Aorta (tissue), 5 donors: ENCODE measurements at regions not wholly inside any gene's neighbourhood (a gene's known extent, or its start where the extent isn't known, plus 50 kb on each side); places are given as distances from the start of the nearest gene placed in this dataset.

ENCODE experiments used
- ATAC-seq: fragments of 200-7000 bp; cut with Tn5 transposase; one replicate; pipeline ENCODE4 v1.9.1; 2022; ENCODE audit warnings: moderate library complexity; ENCODE audit not compliant: low FRiP score
- DNase-seq, 2 donors: peaks; one replicate each; pipeline ENCODE4 v3.0.0-alpha.2; 2020
- H3K27ac ChIP-seq, 2 donors: one replicate each; pipeline ENCODE4 v1.5.1; 2013; ENCODE audit warnings: low read length in 2 of 2, mild to moderate bottlenecking in 2 of 2, moderate library complexity in 2 of 2, control low read depth in 1 of 2, inconsistent platforms in 1 of 2, low read depth in 1 of 2
- H3K27me3 ChIP-seq, 2 donors: one replicate each; pipeline ENCODE4 v1.6.1; 2013; ENCODE audit warnings: control low read depth in 1 of 2, low read length in 1 of 2, mild to moderate bottlenecking in 1 of 2, moderate library complexity in 1 of 2; ENCODE audit not compliant: insufficient read depth in 2 of 2, control insufficient read depth in 1 of 2
- H3K36me3 ChIP-seq, 2 donors: one replicate each; pipeline ENCODE4 v1.6.1; 2013; ENCODE audit warnings: control low read depth in 1 of 2, low read length in 1 of 2, mild to moderate bottlenecking in 1 of 2; ENCODE audit not compliant: insufficient read depth in 2 of 2, control insufficient read depth in 1 of 2
- H3K4me1 ChIP-seq, 2 donors: one replicate each; pipeline ENCODE4 v1.6.1; 2013; ENCODE audit warnings: low read length in 2 of 2, control low read depth in 1 of 2, mild to moderate bottlenecking in 1 of 2, moderate library complexity in 1 of 2; ENCODE audit not compliant: insufficient read depth in 2 of 2, control insufficient read depth in 1 of 2
- H3K4me3 ChIP-seq, 2 donors: one replicate each; pipeline ENCODE4 v1.5.1; 2013; ENCODE audit warnings: low read length in 2 of 2, control low read depth in 1 of 2, mild to moderate bottlenecking in 1 of 2
- H3K9me3 ChIP-seq: one replicate; pipeline ENCODE4 v1.6.1; 2013; ENCODE audit warnings: mild to moderate bottlenecking, low read length; ENCODE audit not compliant: control insufficient read depth
- WGBS, 2 donors: extraction: QIAGEN DNeasy Blood & Tissue Kit; methylation state at CpG; one replicate each; pipeline ENCODE4 v1.1.7; 2013; 5-methylcytosine and 5-hydroxymethylcytosine counted together
- intact Hi-C, 2 donors: fragments of 100-400 bp; cut with DNase I; formaldehyde crosslinking; loops; one replicate each; pipeline versions ENCODE4 v1.14.2 to v1.15.0; 2022
- donor health status: healthy with polysubstance abuse.
- donor health status: Bipolar disorder and iron deficiency.
- donor health status: DM: no; HTN: no; CAD: no.
- donor health status: DM: no; HTN: no; CAD: no.
- donor health status: DM: yes; HTN: yes; CAD: no.

GRCh38 chr2:2930841-2931240, 446.8 kb downstream of the EIPR1 start:
- Histone ChIP-seq H3K9me3 (no peaks in the 10 kb centered on the region), H3K4me3 (no peak overlapping the region), H3K36me3 (no peaks in the 10 kb centered on the region), H3K27ac (no peak overlapping the region), H3K4me1 (no peaks in the 10 kb centered on the region), H3K27me3 (no peaks in the 10 kb centered on the region)
- intact Hi-C loops = no loop called here
- DNase-seq = no peak
- ATAC-seq = no peak
- WGBS, 2 donors = 51 to 57% methylated on average over 2 of the region's 2 CpGs

DNA sequence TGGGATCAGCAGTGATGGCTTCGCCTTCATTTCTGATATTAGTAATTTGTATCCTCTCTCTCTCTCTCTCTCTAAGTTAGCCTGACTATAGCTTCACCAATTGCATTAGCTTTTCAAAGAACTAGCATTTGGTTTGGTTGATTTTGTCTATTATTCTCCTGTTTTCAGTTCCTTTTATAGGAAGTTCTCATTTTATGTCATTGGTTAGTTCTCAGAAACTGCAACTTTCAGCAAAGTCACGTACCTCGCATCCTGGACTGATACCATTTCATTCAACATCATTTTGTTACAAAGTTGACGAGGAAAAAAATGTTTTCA, 450.8 kb downstream of the EIPR1 start:
- H3K36me3 ChIP-seq = no peaks in the 10 kb centered on the region
- no peaks in the 10 kb centered on the region for H3K4me1 ChIP-seq
- no peak for ATAC-seq

GRCh38 chr2:2926009-2926857, 451.4 kb downstream of the EIPR1 start:
- DNase-seq (no peak), ATAC-seq (no peak)
- Histone ChIP-seq H3K9me3 (no peaks in the 10 kb centered on the region), H3K4me1 (no peaks in the 10 kb centered on the region), H3K27ac (no peak overlapping the region), H3K27me3 (no peaks in the 10 kb centered on the region), H3K36me3 (no peaks in the 10 kb centered on the region), H3K4me3 (no peak overlapping the region)
- intact Hi-C loops = no loop called here
- WGBS, 2 donors = 80% methylated on average over 3 of the region's 3 CpGs

More for the DNA sequence above, 450.8 kb downstream of the EIPR1 start:
- WGBS, 2 donors = 67 to 73% methylated on average over 4 of the region's 4 CpGs
- no peak for DNase-seq
- intact Hi-C loops = no loop called here
- no peak overlapping the region for H3K4me3 ChIP-seq
- H3K9me3 ChIP-seq = no peaks in the 10 kb centered on the region
- H3K27me3 ChIP-seq = no peaks in the 10 kb centered on the region
- no peak overlapping the region for H3K27ac ChIP-seq

- no peaks in the 10 kb centered on the region for H3K36me3 ChIP-seq
- 82 to 84% methylated on average over 6 of the region's 6 CpGs for WGBS, 2 donors
- intact Hi-C loops = no loop called here
These were observed 455.5 kb downstream of the EIPR1 start for GRCh38 chr2:2922156-2922555.

DNA sequence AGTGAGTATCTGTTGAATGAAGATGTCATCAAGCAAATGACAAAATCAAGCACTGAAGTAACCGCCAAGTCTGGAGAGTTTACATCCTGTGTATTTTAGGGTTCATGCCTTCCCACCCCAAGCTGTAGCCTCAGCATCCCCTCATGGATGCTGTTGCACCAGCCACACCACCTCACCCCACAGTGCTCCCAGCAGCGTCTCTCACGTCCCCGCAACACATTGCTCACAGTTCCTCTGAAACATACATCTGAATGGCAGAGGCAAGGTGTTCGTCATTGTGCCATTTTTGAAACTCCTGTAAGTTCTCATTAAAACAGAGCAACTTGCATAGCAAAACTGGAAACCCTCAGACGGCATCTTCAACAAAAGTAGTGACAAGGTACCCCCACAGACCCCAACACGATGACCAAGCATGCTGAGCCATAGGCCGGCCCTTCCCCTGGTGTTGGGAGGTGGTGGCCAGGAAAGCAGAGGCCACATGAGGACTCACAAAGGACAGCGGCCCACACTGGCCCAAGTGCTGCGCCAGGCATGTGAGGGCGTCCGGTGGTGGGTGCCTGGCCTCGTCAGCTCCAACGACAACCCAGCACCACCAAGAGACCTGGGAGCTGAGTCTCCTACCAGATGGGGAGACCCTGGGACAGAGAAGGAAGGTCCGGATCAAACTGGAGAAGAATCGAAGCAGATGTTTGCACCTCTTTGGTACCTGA, 456.5 kb downstream of the EIPR1 start:
- intact Hi-C loops = no loop called here
- WGBS, 2 donors = 89 to 91% methylated on average over 16 of the region's 16 CpGs
- no peaks in the 10 kb centered on the region for H3K27me3 ChIP-seq

More at GRCh38 chr2:2922156-2922555, 455.5 kb downstream of the EIPR1 start:
- Histone ChIP-seq H3K27ac (no peak overlapping the region), H3K27me3 (no peaks in the 10 kb centered on the region), H3K4me1 (no peaks in the 10 kb centered on the region), H3K9me3 (peaks cover 1% of the 10 kb centered on the region), H3K4me3 (no peak overlapping the region)
- ATAC-seq (no peak), DNase-seq (no peak)

GRCh38 chr2:2919574-2920365, 457.8 kb downstream of the EIPR1 start:
- intact Hi-C loops = no loop called here

More for the DNA sequence above, 456.5 kb downstream of the EIPR1 start:
- DNase-seq = no peak
- no peaks in the 10 kb centered on the region for H3K36me3 ChIP-seq
- no peaks in the 10 kb centered on the region for H3K4me1 ChIP-seq
- H3K27ac ChIP-seq = no peak overlapping the region
- no peak for ATAC-seq
- peaks cover 3% of the 10 kb centered on the region for H3K9me3 ChIP-seq
- no peak overlapping the region for H3K4me3 ChIP-seq

DNA sequence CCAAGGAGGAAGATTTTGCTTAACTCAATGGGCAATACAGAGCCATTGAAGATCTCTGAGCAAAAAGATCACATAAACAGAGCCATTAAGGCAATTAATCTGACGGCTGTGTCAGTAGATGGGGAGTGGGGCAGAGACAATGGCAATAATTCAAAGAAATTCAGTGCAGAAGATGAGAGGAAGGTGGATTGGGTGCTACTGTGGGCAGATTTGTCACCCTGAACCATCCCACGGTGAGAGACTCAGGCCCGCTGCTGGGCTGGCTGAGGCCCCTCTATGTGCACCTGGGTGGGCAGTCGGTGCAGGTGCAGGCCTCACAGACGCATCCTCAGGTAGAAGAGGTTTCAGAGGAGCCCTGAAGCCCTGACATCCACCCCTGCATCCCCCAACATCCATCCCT, 458.6 kb downstream of the EIPR1 start:
- WGBS, 2 donors = 86% methylated on average over 5 of the region's 5 CpGs
- Histone ChIP-seq H3K4me1 (no peaks in the 10 kb centered on the region), H3K27ac (no peak overlapping the region), H3K4me3 (no peak overlapping the region), H3K9me3 (peaks cover 5% of the 10 kb centered on the region), H3K27me3 (no peaks in the 10 kb centered on the region), H3K36me3 (no peaks in the 10 kb centered on the region)
- no peak for ATAC-seq
- no peak for DNase-seq
- intact Hi-C loops = no loop called here

More at GRCh38 chr2:2919574-2920365, 457.8 kb downstream of the EIPR1 start:
- ATAC-seq = no peak
- Histone ChIP-seq H3K27ac (no peak overlapping the region), H3K4me3 (no peak overlapping the region), H3K9me3 (peaks cover 3% of the 10 kb centered on the region), H3K4me1 (no peaks in the 10 kb centered on the region), H3K27me3 (no peaks in the 10 kb centered on the region), H3K36me3 (no peaks in the 10 kb centered on the region)
- DNase-seq = no peak
- 62% methylated on average over 10 of the region's 10 CpGs for WGBS, 2 donors

GRCh38 chr2:2916621-2917020, 461.0 kb downstream of the EIPR1 start:
- 86 to 87% methylated on average over 5 of the region's 5 CpGs for WGBS, 2 donors
- H3K27me3 ChIP-seq = no peaks in the 10 kb centered on the region
- no peaks in the 10 kb centered on the region for H3K4me1 ChIP-seq
- no peak for DNase-seq
- no peaks in the 10 kb centered on the region for H3K36me3 ChIP-seq
- no peak overlapping the region for H3K4me3 ChIP-seq
- no peak overlapping the region for H3K27ac ChIP-seq
- H3K9me3 ChIP-seq = peaks cover 5% of the 10 kb centered on the region
- intact Hi-C loops = no loop called here
- ATAC-seq = no peak
